HCT116 (cell line): ENCODE measurements at regions not wholly inside any gene's neighbourhood (a gene's known extent, or its start where the extent isn't known, plus 50 kb on each side); places are given as distances from the start of the nearest gene placed in this dataset.

Source experiments
- CEBPB ChIP-seq: IDR thresholded peaks from 2 replicates; pipeline ENCODE4 v1.6.1; 2012; ENCODE audit warnings: low read depth
- EGR1 ChIP-seq: IDR thresholded peaks from 2 replicates; pipeline ENCODE4 v1.6.1; 2012; ENCODE audit warnings: low read depth
- ELF1 ChIP-seq: IDR thresholded peaks from 2 replicates; pipeline ENCODE4 v1.6.1; 2012; ENCODE audit warnings: low read depth, borderline replicate concordance
- EZH2 ChIP-seq: fragments of 200-600 bp; sonication (generic); IDR thresholded peaks from 2 replicates; pipeline ENCODE4 v1.6.1; 2017; ENCODE audit warnings: antibody characterized with exemption, mixed run types
- EZH2phosphoT487 ChIP-seq: fragments of 200-600 bp; IDR thresholded peaks from 2 replicates; pipeline ENCODE4 v1.6.1; 2018; ENCODE audit warnings: antibody characterized with exemption, borderline replicate concordance
- JUND ChIP-seq: IDR thresholded peaks from 2 replicates; pipeline ENCODE4 v1.6.1; 2012
- POLR2A ChIP-seq: IDR thresholded peaks from 2 replicates; pipeline ENCODE4 v1.7.0; 2011; ENCODE audit warnings: borderline replicate concordance; ENCODE audit not compliant: insufficient read depth, insufficient read length; ENCODE audit errors: extremely low read depth
- POLR2AphosphoS5 ChIP-seq: IDR thresholded peaks from 2 replicates; pipeline ENCODE4 v1.6.1; 2011; ENCODE audit warnings: mild to moderate bottlenecking, low read depth, low read length, moderate library complexity
- TCF7L2 ChIP-seq: IDR thresholded peaks from 2 replicates; pipeline ENCODE4 v1.7.0; 2011; ENCODE audit warnings: borderline replicate concordance, inconsistent platforms; ENCODE audit not compliant: insufficient read depth, insufficient read length; ENCODE audit errors: extremely low read depth
- YY1 ChIP-seq: IDR thresholded peaks from 2 replicates; pipeline ENCODE4 v1.6.1; 2011; ENCODE audit warnings: low read length, low read depth, moderate library complexity, mild to moderate bottlenecking; ENCODE audit not compliant: insufficient replicate concordance; ENCODE audit errors: extremely low read depth
- ZFX ChIP-seq: fragments of 450-650 bp; IDR thresholded peaks from 2 replicates; pipeline ENCODE4 v1.6.1; 2017
- TF ChIP-seq, protein P1 (sequence below), 3 experiments: fragments of 200-600 bp in 1 of 3; sonication (generic) in 1 of 3; IDR thresholded peaks in 2 of 3; conservative IDR thresholded peaks in 1 of 3; 2 replicates each; pipeline ENCODE4 v1.5.1; 2012 to 2017; ENCODE audit warnings: low read depth in 2 of 3, low read length in 2 of 3, antibody characterized with exemption in 1 of 3, borderline replicate concordance in 1 of 3, control low read depth in 1 of 3, mild to moderate bottlenecking in 1 of 3, mixed read lengths in 1 of 3, mixed run types in 1 of 3, moderate library complexity in 1 of 3; ENCODE audit not compliant: insufficient read depth in 1 of 3
- TF ChIP-seq, protein P2 (sequence below): IDR thresholded peaks from 2 replicates; pipeline ENCODE4 v1.6.1; 2012; ENCODE audit warnings: low read depth
- TF ChIP-seq, protein P3 (sequence below): IDR thresholded peaks from 2 replicates; pipeline ENCODE4 v1.6.1; 2012

DNA sequence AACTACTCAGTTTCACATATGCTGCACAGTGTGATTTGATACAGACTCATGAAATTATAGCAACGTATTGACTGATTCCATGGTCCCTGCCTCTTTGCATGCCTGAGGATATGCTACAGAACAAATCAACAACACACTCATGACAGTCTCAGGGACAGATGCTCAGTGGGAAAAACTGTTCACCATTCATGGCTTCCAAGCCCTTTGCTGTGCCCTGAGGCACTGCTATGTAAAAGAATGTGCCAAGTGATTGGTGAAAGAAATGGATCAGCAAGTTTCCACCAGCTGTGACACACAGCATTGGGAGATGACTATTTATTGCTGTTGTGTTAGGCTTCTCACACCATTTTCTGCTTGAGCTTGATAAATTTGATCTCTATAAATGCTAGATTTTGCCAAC, 825.6 kb upstream of the INTU start:
- no peak for TF ChIP-seq EZH2phosphoT487
- TF ChIP-seq, protein P1, sequence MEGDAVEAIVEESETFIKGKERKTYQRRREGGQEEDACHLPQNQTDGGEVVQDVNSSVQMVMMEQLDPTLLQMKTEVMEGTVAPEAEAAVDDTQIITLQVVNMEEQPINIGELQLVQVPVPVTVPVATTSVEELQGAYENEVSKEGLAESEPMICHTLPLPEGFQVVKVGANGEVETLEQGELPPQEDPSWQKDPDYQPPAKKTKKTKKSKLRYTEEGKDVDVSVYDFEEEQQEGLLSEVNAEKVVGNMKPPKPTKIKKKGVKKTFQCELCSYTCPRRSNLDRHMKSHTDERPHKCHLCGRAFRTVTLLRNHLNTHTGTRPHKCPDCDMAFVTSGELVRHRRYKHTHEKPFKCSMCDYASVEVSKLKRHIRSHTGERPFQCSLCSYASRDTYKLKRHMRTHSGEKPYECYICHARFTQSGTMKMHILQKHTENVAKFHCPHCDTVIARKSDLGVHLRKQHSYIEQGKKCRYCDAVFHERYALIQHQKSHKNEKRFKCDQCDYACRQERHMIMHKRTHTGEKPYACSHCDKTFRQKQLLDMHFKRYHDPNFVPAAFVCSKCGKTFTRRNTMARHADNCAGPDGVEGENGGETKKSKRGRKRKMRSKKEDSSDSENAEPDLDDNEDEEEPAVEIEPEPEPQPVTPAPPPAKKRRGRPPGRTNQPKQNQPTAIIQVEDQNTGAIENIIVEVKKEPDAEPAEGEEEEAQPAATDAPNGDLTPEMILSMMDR (IDR thresholded peaks at IDR 0.05 in 2 of 3, conservative IDR thresholded peaks at IDR 0.05 in 1 of 3; ENCODE audit: borderline replicate concordance in 1 of 3, insufficient read depth in 1 of 3, low read depth in 2 of 3, low read length in 2 of 3) = no peak
- TF ChIP-seq, protein P2, sequence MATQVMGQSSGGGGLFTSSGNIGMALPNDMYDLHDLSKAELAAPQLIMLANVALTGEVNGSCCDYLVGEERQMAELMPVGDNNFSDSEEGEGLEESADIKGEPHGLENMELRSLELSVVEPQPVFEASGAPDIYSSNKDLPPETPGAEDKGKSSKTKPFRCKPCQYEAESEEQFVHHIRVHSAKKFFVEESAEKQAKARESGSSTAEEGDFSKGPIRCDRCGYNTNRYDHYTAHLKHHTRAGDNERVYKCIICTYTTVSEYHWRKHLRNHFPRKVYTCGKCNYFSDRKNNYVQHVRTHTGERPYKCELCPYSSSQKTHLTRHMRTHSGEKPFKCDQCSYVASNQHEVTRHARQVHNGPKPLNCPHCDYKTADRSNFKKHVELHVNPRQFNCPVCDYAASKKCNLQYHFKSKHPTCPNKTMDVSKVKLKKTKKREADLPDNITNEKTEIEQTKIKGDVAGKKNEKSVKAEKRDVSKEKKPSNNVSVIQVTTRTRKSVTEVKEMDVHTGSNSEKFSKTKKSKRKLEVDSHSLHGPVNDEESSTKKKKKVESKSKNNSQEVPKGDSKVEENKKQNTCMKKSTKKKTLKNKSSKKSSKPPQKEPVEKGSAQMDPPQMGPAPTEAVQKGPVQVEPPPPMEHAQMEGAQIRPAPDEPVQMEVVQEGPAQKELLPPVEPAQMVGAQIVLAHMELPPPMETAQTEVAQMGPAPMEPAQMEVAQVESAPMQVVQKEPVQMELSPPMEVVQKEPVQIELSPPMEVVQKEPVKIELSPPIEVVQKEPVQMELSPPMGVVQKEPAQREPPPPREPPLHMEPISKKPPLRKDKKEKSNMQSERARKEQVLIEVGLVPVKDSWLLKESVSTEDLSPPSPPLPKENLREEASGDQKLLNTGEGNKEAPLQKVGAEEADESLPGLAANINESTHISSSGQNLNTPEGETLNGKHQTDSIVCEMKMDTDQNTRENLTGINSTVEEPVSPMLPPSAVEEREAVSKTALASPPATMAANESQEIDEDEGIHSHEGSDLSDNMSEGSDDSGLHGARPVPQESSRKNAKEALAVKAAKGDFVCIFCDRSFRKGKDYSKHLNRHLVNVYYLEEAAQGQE = no peak
- TF ChIP-seq EZH2 = no peak
- TF ChIP-seq POLR2AphosphoS5 = no peak
- no peak for TF ChIP-seq YY1
- no peak for TF ChIP-seq ZFX
- no peak for TF ChIP-seq POLR2A
- TF ChIP-seq, protein P3, sequence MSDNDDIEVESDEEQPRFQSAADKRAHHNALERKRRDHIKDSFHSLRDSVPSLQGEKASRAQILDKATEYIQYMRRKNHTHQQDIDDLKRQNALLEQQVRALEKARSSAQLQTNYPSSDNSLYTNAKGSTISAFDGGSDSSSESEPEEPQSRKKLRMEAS = no peak
- no peak for TF ChIP-seq ELF1
- TF ChIP-seq EGR1 = no peak
- TF ChIP-seq CEBPB = no peak
- TF ChIP-seq JUND = no peak
- no peak for TF ChIP-seq TCF7L2
